ENCODE measurements at regions not wholly inside any gene's neighbourhood (a gene's known extent, or its start where the extent isn't known, plus 50 kb on each side); places are given as distances from the start of the nearest gene placed in this dataset.
A peak's percentile ranks its signal among the peaks of the same experiment; 100 is the strongest.
"Not testable (repeated sequence)": the region's sequence is repeated elsewhere in the genome, so short reads cannot be mapped to it uniquely, and the experiment has no call there.

DNA sequence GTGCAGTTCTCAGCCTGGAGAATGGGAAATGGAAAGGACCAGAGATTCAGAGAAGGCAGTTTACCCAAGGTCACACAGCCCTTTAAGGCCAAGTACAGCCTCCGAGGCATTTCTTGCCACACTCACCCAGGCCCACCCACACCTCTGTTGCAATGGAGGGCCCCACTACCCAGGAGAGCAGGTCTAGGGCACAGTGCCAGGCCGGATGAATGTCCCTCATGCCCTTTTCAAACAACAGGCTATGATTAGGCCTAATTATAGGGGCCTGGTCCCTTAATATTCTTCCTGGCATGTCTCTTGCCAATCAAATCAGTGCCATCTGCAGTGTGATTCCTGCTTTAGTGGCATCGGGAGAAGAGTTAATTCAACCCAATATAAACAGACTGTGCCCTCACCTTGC, 195.3 kb downstream of the KLRB1 start:
- Mint-ChIP-seq H3K4me1 (ENCODE audit: low read depth) (peaks cover 25% of the 10 kb centered on the region), H3K27ac (peak overlapping the region; percentile 63)
- H3K36me3 ChIP-seq (ENCODE audit: insufficient read depth, low read length); ATAC-seq (ENCODE audit: poor library complexity); DNase-seq; H3K27me3 ChIP-seq (ENCODE audit: control insufficient read depth in 1 of 2, insufficient read depth in 2 of 2, low read length in 2 of 2); H3K27ac ChIP-seq (ENCODE audit: low read depth in 1 of 2, low read length in 2 of 2); H3K4me1 ChIP-seq (ENCODE audit: insufficient read depth, low read length); H3K9me3 Mint-ChIP-seq; H3K9me3 ChIP-seq (ENCODE audit: control insufficient read depth in 1 of 2, insufficient read depth in 1 of 2, low read length in 2 of 2); POLR2A ChIA-PET; H3K4me3 ChIP-seq (ENCODE audit: low read length); H3K27me3 Mint-ChIP-seq; CTCF ChIA-PET; H3K4me3 Mint-ChIP-seq; H3K36me3 Mint-ChIP-seq (ENCODE audit: low read depth); intact Hi-C loops (cut with DNase I, micrococcal nuclease): not testable (repeated sequence)

DNA sequence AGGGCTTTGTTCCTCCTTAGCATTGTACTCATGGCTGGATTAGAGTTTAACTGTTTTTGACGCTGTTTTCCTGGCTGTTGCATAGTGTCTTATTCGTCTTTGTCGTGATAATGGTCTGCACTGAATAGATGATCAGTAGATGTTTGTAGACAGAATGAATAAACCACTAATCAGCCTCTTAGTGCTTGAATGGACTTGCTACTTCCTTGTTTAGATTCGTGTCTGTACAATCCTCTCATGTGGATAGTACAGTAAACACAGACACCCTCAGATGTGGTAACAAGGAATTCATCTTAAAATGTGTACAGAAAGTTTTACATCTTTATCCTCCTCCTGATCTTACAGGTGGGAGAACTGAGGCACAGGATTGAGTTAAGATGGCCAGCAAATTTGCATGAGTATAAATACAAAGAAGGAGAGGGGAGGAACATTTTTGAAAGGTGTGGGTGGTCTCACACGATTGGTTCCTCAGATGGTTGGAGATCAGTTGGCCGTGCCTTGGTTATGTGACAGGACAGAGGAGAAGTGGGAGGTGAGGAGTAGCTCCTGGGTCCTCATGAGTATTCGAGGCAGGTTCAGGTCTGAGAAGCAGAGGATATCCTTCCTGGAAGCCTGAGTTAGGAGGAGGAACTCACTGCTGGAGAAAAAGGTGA, 196.0 kb downstream of the KLRB1 start:
- peaks cover 25% of the 10 kb centered on the region for H3K4me1 Mint-ChIP-seq (ENCODE audit: low read depth)

DNA sequence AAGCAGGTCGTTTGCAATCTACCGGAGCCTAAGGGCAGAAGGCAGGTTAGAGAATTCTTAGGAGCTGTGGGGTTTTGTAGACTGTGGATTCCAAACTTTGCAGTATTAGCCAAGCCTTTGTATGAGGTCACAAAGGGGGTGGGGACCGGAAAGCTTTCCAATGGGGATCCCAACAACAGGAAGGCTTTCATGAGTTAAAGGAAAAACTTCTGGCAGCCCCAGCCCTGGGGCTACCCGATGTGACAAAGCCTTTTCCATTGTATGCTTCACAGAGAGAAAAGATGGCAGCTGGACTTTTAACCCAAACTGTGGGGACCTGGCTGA, 199.2 kb upstream of the PZP start:
- peaks cover 10% of the 10 kb centered on the region for H3K4me1 Mint-ChIP-seq (ENCODE audit: low read depth)

More for the DNA sequence above, 196.0 kb downstream of the KLRB1 start:
- POLR2A ChIA-PET; CTCF ChIA-PET; H3K9me3 Mint-ChIP-seq; H3K27me3 ChIP-seq (ENCODE audit: control insufficient read depth in 1 of 2, insufficient read depth in 2 of 2, low read length in 2 of 2); H3K9me3 ChIP-seq (ENCODE audit: control insufficient read depth in 1 of 2, insufficient read depth in 1 of 2, low read length in 2 of 2); intact Hi-C loops (cut with DNase I, micrococcal nuclease); H3K36me3 Mint-ChIP-seq (ENCODE audit: low read depth); H3K4me3 ChIP-seq (ENCODE audit: low read length); H3K27ac ChIP-seq (ENCODE audit: low read depth in 1 of 2, low read length in 2 of 2); H3K4me1 ChIP-seq (ENCODE audit: insufficient read depth, low read length); H3K27me3 Mint-ChIP-seq; H3K36me3 ChIP-seq (ENCODE audit: insufficient read depth, low read length); H3K4me3 Mint-ChIP-seq; DNase-seq: not testable (repeated sequence)
- peak; percentile 26 for ATAC-seq (ENCODE audit: poor library complexity)
- peak overlapping the region; percentile 63 for H3K27ac Mint-ChIP-seq

DNA sequence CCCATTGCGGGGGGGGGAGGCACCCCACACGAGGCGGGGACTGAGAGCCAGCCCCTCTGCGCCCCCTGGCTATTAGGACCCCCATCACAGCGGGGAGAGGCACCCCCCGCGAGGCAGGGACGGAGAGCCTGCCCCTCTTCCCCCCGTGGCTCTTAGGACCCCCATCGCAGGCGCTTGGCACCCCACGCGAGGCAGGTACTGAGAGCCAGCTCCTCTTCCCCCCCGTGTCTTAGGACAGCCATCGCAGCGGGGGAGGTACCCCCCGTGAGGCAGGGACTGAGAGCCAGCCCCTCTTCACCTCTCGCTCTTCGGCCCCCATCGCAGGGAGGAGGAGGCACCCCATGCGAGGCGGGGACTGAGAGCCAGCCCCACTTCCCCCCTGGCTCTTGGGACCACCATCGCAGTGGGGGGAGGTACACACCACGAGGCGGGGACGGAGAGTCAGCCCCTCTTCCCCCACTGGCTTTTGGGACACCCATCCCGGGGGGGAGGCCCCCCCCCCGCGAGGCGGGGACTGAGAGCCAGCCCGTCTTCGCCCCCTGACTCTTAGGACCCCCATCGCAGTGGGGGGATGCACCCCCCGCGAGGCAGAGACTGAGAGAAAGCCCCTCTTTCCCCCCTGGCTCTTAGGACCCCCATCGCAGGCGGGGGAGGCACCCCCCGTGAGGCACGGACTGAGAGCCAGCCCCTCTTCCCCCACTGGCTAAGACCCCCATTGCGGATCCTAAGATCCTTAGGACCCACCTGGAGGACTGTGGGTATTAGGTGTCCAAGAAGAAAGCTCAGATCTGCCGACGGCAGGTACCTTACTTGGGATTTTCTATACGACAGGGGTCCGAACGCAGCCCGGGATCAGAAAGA, 198.6 kb upstream of the PZP start:
- DNase-seq, result no peak
- TF ChIP-seq, protein P1, sequence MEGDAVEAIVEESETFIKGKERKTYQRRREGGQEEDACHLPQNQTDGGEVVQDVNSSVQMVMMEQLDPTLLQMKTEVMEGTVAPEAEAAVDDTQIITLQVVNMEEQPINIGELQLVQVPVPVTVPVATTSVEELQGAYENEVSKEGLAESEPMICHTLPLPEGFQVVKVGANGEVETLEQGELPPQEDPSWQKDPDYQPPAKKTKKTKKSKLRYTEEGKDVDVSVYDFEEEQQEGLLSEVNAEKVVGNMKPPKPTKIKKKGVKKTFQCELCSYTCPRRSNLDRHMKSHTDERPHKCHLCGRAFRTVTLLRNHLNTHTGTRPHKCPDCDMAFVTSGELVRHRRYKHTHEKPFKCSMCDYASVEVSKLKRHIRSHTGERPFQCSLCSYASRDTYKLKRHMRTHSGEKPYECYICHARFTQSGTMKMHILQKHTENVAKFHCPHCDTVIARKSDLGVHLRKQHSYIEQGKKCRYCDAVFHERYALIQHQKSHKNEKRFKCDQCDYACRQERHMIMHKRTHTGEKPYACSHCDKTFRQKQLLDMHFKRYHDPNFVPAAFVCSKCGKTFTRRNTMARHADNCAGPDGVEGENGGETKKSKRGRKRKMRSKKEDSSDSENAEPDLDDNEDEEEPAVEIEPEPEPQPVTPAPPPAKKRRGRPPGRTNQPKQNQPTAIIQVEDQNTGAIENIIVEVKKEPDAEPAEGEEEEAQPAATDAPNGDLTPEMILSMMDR (IDR thresholded peaks at IDR 0.05), result no peak
- Mint-ChIP-seq H3K36me3 (ENCODE audit: low read depth) (no peaks in the 10 kb centered on the region), H3K27me3 (no peaks in the 10 kb centered on the region), H3K4me1 (ENCODE audit: low read depth) (peaks cover 5% of the 10 kb centered on the region), H3K27ac (no peak overlapping the region), H3K9me3 (no peaks in the 10 kb centered on the region), H3K4me3 (no peak overlapping the region)
- ATAC-seq (ENCODE audit: poor library complexity), result no peak
- POLR2A ChIA-PET, result no interaction called here
- CTCF ChIA-PET, result no interaction called here
- Histone ChIP-seq H3K27me3 (ENCODE audit: control insufficient read depth in 1 of 2, insufficient read depth in 2 of 2, low read length in 2 of 2) (no peaks in the 10 kb centered on the region), H3K9me3 (ENCODE audit: control insufficient read depth in 1 of 2, insufficient read depth in 1 of 2, low read length in 2 of 2) (peaks cover 0 to 12% of the 10 kb centered on the region in 2 experiments), H3K27ac (ENCODE audit: low read depth in 1 of 2, low read length in 2 of 2) (no peak overlapping the region), H3K4me3 (ENCODE audit: low read length) (no peak overlapping the region), H3K36me3 (ENCODE audit: insufficient read depth, low read length) (no peaks in the 10 kb centered on the region), H3K4me1 (ENCODE audit: insufficient read depth, low read length) (no peaks in the 10 kb centered on the region)
- intact Hi-C loops (cut with DNase I, micrococcal nuclease), result no loop called here

More for the DNA sequence above, 199.2 kb upstream of the PZP start:
- H3K27me3 Mint-ChIP-seq; H3K27ac ChIP-seq (ENCODE audit: low read depth in 1 of 2, low read length in 2 of 2); H3K9me3 Mint-ChIP-seq; H3K36me3 ChIP-seq (ENCODE audit: insufficient read depth, low read length); DNase-seq; H3K4me1 ChIP-seq (ENCODE audit: insufficient read depth, low read length); H3K27me3 ChIP-seq (ENCODE audit: control insufficient read depth in 1 of 2, insufficient read depth in 2 of 2, low read length in 2 of 2); CTCF ChIA-PET; H3K4me3 ChIP-seq (ENCODE audit: low read length); intact Hi-C loops (cut with DNase I, micrococcal nuclease); POLR2A ChIA-PET; H3K27ac Mint-ChIP-seq; H3K4me3 Mint-ChIP-seq; ATAC-seq (ENCODE audit: poor library complexity); H3K36me3 Mint-ChIP-seq (ENCODE audit: low read depth): not testable (repeated sequence)
- H3K9me3 ChIP-seq (ENCODE audit: control insufficient read depth in 1 of 2, insufficient read depth in 1 of 2, low read length in 2 of 2), result peaks cover 0 to 12% of the 10 kb centered on the region in 2 experiments

Data from CD4-positive, alpha-beta T cell (primary cell).